GM13977 (cell line): ENCODE measurements at regions not wholly inside any gene's neighbourhood (a gene's known extent, or its start where the extent isn't known, plus 50 kb on each side); places are given as distances from the start of the nearest gene placed in this dataset.
"Not testable (repeated sequence)": the region's sequence is repeated elsewhere in the genome, so short reads cannot be mapped to it uniquely, and the experiment has no call there.

Source experiments
- DNase-seq: peaks from one replicate; pipeline ENCODE4 v3.0.0; 2012; ENCODE audit warnings: low spot score
- in situ Hi-C: fragments of 300-500 bp; cut with MboI; formaldehyde crosslinking; loops from one replicate; pipeline ENCODE4 v1.12.0; 2022; ENCODE audit warnings: low sequenced_read_pairs, low pct_unique_long_range_greater_than_20kb, mixed read lengths, inconsistent platforms; ENCODE audit not compliant: unreplicated experiment
- TF ChIP-seq, protein P1 (sequence below): IDR thresholded peaks from 2 replicates; pipeline ENCODE4 v1.5.1; 2012; ENCODE audit warnings: mild to moderate bottlenecking, control low read depth; ENCODE audit not compliant: insufficient read depth; ENCODE audit errors: extremely low read depth, missing control alignments

GRCh38 chr3:82178291-82178690 lies 416.8 kb upstream of the GBE1 start:
- TF ChIP-seq, protein P1, sequence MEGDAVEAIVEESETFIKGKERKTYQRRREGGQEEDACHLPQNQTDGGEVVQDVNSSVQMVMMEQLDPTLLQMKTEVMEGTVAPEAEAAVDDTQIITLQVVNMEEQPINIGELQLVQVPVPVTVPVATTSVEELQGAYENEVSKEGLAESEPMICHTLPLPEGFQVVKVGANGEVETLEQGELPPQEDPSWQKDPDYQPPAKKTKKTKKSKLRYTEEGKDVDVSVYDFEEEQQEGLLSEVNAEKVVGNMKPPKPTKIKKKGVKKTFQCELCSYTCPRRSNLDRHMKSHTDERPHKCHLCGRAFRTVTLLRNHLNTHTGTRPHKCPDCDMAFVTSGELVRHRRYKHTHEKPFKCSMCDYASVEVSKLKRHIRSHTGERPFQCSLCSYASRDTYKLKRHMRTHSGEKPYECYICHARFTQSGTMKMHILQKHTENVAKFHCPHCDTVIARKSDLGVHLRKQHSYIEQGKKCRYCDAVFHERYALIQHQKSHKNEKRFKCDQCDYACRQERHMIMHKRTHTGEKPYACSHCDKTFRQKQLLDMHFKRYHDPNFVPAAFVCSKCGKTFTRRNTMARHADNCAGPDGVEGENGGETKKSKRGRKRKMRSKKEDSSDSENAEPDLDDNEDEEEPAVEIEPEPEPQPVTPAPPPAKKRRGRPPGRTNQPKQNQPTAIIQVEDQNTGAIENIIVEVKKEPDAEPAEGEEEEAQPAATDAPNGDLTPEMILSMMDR = no peak
- DNase-seq = no peak
- in situ Hi-C loops = no loop called here

DNA sequence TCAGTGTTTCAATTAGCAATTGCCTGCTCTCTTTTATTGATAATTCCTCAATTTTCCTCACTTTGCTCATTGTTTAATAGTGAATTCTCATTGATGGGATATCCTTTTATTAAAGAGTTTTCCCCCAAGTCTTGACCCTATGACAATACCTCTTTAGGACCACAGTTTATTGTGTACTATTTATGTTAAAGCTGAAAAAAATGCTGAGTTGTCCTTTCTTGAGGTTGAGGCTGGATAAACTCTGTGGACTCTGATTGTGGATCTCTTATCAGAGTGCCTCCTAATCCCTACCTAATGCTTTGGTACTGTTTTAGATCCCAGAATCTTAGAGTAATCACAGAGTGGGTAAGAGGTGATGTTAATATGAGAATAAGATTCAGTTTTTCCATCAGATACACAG lies 416.3 kb upstream of the GBE1 start:
- no peak for DNase-seq
- TF ChIP-seq, protein P1 = no peak
- in situ Hi-C loops = no loop called here

GRCh38 chr3:82165266-82165665 lies 403.8 kb upstream of the GBE1 start:
- TF ChIP-seq, protein P1 = no peak
- DNase-seq = no peak
- in situ Hi-C loops = no loop called here

GRCh38 chr3:82163907-82164520 lies 402.6 kb upstream of the GBE1 start:
- in situ Hi-C loops = no loop called here
- no peak for DNase-seq
- TF ChIP-seq, protein P1 = no peak

- DNase-seq = no peak
- TF ChIP-seq, protein P1 = no peak
- in situ Hi-C loops = no loop called here
Measured at GRCh38 chr3:82157952-82158351, 396.5 kb upstream of the GBE1 start.

DNA sequence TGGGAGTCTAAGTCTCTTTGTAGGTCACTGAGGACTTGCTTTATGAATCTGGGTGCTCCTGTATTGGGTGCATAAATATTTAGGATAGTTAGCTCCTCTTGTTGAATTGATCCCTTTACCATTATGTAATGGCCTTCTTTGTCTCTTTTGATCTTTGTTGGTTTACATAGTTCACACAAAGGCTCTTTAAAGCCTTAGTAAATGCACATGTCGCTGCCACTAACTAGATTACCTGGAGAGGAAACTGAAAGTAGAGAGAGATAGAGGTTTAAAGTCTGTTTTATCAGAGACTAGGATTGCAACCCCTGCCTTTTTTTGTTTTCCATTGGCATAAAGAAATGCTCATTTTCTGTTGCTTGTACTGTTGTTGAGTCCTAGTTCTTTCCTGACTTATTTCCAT lies 392.4 kb upstream of the GBE1 start:
- in situ Hi-C loops, DNase-seq: not testable (repeated sequence)

GRCh38 chr3:82145742-82146141 lies 384.3 kb upstream of the GBE1 start:
- TF ChIP-seq, protein P1 = no peak
- no peak for DNase-seq
- in situ Hi-C loops = no loop called here
